Peyer's patch (tissue), 4 donors: ENCODE measurements at regions not wholly inside any gene's neighbourhood (a gene's known extent, or its start where the extent isn't known, plus 50 kb on each side); places are given as distances from the start of the nearest gene placed in this dataset.
"Not testable (repeated sequence)": the region's sequence is repeated elsewhere in the genome, so short reads cannot be mapped to it uniquely, and the experiment has no call there.

Source experiments
- DNase-seq, 3 donors: peaks; one replicate each; pipeline ENCODE4 v3.0.0-alpha.2; 2017 to 2019
- H3K27ac ChIP-seq, 4 donors: fragments of 200-600 bp; sonication (generic); one replicate each; pipeline ENCODE4 v1.5.1; 2016 to 2019
- H3K27me3 ChIP-seq, 2 donors: fragments of 200-600 bp; sonication (generic); one replicate each; pipeline ENCODE4 v1.5.1; 2019
- H3K36me3 ChIP-seq, 3 donors: fragments of 200-600 bp; sonication (generic); one replicate each; pipeline ENCODE4 v1.5.1; 2016 to 2019
- H3K4me1 ChIP-seq, 4 donors: fragments of 200-600 bp; sonication (generic); one replicate each; pipeline ENCODE4 v1.5.1; 2016 to 2019
- H3K4me3 ChIP-seq, 4 donors: fragments of 200-600 bp; sonication (generic); 1 replicate in 3 of 4; 2 replicates in 1 of 4; pipeline ENCODE4 v1.5.1; 2016 to 2019; ENCODE audit warnings: mild to moderate bottlenecking in 1 of 4
- H3K9me3 ChIP-seq, 4 donors: fragments of 200-600 bp; sonication (generic); one replicate each; pipeline ENCODE4 v1.5.1; 2016 to 2019; ENCODE audit warnings: mild to moderate bottlenecking in 1 of 4
- POLR2A ChIP-seq, 2 donors: fragments of 450-650 bp; IDR thresholded peaks; one replicate each; pipeline ENCODE4 v1.5.1; 2017; ENCODE audit warnings: antibody characterized with exemption in 2 of 2, mild to moderate bottlenecking in 2 of 2, moderate library complexity in 2 of 2
- TF ChIP-seq, protein P1 (sequence below), 6 experiments: fragments of 450-650 bp in 4 of 6; fragments of 200-600 bp in 2 of 6; sonication (generic) in 1 of 6; IDR thresholded peaks; one replicate each; pipeline ENCODE4 v1.5.1; 2017 to 2019; ENCODE audit warnings: antibody characterized with exemption in 6 of 6, mild to moderate bottlenecking in 3 of 6, moderate library complexity in 1 of 6

GRCh38 chr4:128676095-128676494, 133.4 kb upstream of the JADE1 start:
- H3K9me3 ChIP-seq, result no peaks in the 10 kb centered on the region
- H3K36me3 ChIP-seq, result no peaks in the 10 kb centered on the region
- DNase-seq, result no peak
- H3K27me3 ChIP-seq, result no peaks in the 10 kb centered on the region
- H3K4me3 ChIP-seq, result no peak overlapping the region
- TF ChIP-seq POLR2A (IDR thresholded peaks at IDR 0.05), result no peak
- TF ChIP-seq, protein P1, sequence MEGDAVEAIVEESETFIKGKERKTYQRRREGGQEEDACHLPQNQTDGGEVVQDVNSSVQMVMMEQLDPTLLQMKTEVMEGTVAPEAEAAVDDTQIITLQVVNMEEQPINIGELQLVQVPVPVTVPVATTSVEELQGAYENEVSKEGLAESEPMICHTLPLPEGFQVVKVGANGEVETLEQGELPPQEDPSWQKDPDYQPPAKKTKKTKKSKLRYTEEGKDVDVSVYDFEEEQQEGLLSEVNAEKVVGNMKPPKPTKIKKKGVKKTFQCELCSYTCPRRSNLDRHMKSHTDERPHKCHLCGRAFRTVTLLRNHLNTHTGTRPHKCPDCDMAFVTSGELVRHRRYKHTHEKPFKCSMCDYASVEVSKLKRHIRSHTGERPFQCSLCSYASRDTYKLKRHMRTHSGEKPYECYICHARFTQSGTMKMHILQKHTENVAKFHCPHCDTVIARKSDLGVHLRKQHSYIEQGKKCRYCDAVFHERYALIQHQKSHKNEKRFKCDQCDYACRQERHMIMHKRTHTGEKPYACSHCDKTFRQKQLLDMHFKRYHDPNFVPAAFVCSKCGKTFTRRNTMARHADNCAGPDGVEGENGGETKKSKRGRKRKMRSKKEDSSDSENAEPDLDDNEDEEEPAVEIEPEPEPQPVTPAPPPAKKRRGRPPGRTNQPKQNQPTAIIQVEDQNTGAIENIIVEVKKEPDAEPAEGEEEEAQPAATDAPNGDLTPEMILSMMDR (IDR thresholded peaks at IDR 0.05), result no peak
- H3K27ac ChIP-seq, result no peak overlapping the region
- H3K4me1 ChIP-seq, result no peaks in the 10 kb centered on the region

DNA sequence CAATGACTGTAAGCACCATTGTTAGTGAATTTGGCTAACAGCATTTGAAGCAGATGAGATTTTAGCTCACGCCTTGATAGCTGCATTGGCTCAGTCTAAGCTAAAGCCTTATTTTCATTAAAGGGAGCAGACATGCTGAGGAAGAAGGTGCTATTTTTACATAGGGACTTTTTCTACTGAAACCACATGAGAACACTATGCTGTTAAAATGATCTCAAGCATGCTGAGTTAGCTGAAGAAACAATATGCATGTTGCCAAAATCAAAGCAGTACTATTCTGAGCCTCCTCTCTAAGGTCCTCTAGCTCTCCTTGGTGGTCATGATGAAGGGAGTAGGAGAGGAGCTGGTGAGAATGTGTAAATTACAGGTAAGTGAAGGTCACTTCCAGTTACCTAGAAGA, 134.4 kb upstream of the JADE1 start:
- no peaks in the 10 kb centered on the region for H3K36me3 ChIP-seq
- no peak overlapping the region for H3K4me3 ChIP-seq
- no peak for TF ChIP-seq POLR2A (IDR thresholded peaks at IDR 0.05)
- TF ChIP-seq, protein P1 (IDR thresholded peaks at IDR 0.05), result no peak
- H3K27me3 ChIP-seq, result no peaks in the 10 kb centered on the region
- no peaks in the 10 kb centered on the region for H3K4me1 ChIP-seq
- DNase-seq, result no peak
- H3K9me3 ChIP-seq, result no peaks in the 10 kb centered on the region
- no peak overlapping the region for H3K27ac ChIP-seq

DNA sequence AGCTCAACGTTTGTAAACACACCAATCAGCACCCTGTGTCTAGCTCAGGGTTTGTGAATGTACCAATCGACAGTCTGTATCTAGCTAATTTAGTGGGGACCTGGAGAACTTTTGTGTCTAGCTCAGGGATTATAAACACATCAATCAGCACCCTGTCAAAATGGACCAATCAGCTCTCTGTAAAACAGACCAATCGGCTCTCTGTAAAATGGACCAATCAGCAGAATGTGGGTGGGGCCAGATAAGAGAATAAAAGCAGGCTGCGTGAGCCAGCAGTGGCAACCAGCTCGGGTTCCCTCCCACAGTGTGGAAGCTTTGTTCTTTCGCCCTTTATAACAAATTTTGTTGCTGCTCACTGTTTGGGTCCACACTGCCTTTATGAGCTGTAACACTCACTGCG, 136.3 kb upstream of the JADE1 start:
- H3K4me1 ChIP-seq, H3K36me3 ChIP-seq, H3K27me3 ChIP-seq, DNase-seq, H3K4me3 ChIP-seq, H3K27ac ChIP-seq, H3K9me3 ChIP-seq: not testable (repeated sequence)

- H3K4me1 ChIP-seq, H3K9me3 ChIP-seq, H3K27ac ChIP-seq: not testable (repeated sequence)
Measured at GRCh38 chr4:128672596-128672995, 136.9 kb upstream of the JADE1 start.

DNA sequence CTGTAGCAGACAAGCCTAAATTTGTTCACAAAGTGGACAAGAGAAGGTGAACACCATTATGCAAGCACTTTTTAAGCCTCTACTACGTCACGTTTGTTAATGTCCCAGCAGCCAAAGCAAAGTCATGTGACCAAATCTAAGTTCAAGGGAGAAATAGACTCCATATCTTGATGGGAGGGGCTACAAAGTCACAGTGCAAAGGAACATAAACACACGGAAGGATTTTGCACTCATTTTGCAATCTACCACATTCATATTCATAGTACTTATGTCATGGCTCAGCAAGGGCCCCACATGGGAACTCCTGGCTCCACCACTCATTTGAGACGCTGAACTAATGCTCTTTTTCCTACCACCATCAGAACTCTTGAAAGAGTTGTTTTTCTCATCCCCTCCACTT, 139.0 kb upstream of the JADE1 start:
- H3K27me3 ChIP-seq, result no peaks in the 10 kb centered on the region
- H3K4me1 ChIP-seq, result no peaks in the 10 kb centered on the region
- H3K27ac ChIP-seq, result no peak overlapping the region

More at GRCh38 chr4:128672596-128672995, 136.9 kb upstream of the JADE1 start:
- not testable (repeated sequence) for H3K27me3 ChIP-seq, H3K36me3 ChIP-seq, DNase-seq, H3K4me3 ChIP-seq

GRCh38 chr4:128668566-128668965, 140.9 kb upstream of the JADE1 start:
- H3K9me3 ChIP-seq, result no peaks in the 10 kb centered on the region

More for the DNA sequence above, 139.0 kb upstream of the JADE1 start:
- no peak for TF ChIP-seq POLR2A (IDR thresholded peaks at IDR 0.05)
- TF ChIP-seq, protein P1 (IDR thresholded peaks at IDR 0.05), result no peak
- Histone ChIP-seq H3K9me3 (no peaks in the 10 kb centered on the region), H3K4me3 (no peak overlapping the region), H3K36me3 (no peaks in the 10 kb centered on the region)
- DNase-seq, result no peak

DNA sequence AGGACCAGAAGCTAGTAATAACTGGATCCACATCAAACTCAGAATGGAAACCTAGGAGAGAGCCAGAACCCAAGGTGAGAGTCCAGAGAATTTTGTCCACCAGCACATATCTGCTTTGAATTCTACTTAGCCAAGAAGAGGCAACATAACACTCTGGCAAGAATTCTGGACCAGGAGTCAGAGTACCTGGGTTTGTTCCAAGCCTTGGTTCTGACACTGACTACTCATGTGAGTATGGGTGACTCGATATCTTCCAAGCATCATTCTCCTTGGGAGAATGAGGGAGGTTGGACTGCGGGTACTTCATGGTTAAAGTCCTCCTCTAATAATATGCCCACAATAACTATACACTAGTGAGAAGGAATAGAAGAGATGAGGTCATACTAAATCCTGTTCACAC, 144.0 kb upstream of the JADE1 start:
- Histone ChIP-seq H3K36me3 (no peaks in the 10 kb centered on the region), H3K9me3 (no peaks in the 10 kb centered on the region), H3K27ac (no peak overlapping the region), H3K4me1 (peaks cover 0 to 8% (median 0%) of the 10 kb centered on the region in 4 donors), H3K27me3 (no peaks in the 10 kb centered on the region), H3K4me3 (no peak overlapping the region)
- no peak for DNase-seq
- TF ChIP-seq, protein P1 (IDR thresholded peaks at IDR 0.05), result no peak
- no peak for TF ChIP-seq POLR2A (IDR thresholded peaks at IDR 0.05)

More at GRCh38 chr4:128668566-128668965, 140.9 kb upstream of the JADE1 start:
- TF ChIP-seq, protein P1 (IDR thresholded peaks at IDR 0.05), result no peak
- TF ChIP-seq POLR2A (IDR thresholded peaks at IDR 0.05), result no peak
- no peak overlapping the region for H3K4me3 ChIP-seq
- H3K27me3 ChIP-seq, result no peaks in the 10 kb centered on the region
- H3K27ac ChIP-seq, result no peak overlapping the region
- H3K36me3 ChIP-seq, result no peaks in the 10 kb centered on the region
- no peaks in the 10 kb centered on the region for H3K4me1 ChIP-seq
- no peak for DNase-seq
